ENCODE measurements at regions not wholly inside any gene's neighbourhood (a gene's known extent, or its start where the extent isn't known, plus 50 kb on each side); places are given as distances from the start of the nearest gene placed in this dataset.

- TF ChIP-seq ZFP37 (tag by site-specific recombination; IDR thresholded peaks at IDR 0.05) (no peak), CTCF (tag by site-specific recombination; IDR thresholded peaks at IDR 0.05) (no peak), ZNF280C (tag by site-specific recombination; IDR thresholded peaks at IDR 0.05) (no peak), ZNF10 (tag by site-specific recombination; IDR thresholded peaks at IDR 0.05) (no peak), ZBTB1 (tag by site-specific recombination; IDR thresholded peaks at IDR 0.05) (no peak), ZNF548 (tag by site-specific recombination; IDR thresholded peaks at IDR 0.05) (no peak), BCL6B (tag by site-specific recombination; IDR thresholded peaks at IDR 0.05) (no peak), ZBTB10 (tag by site-specific recombination; IDR thresholded peaks at IDR 0.05) (no peak), ZNF473 (tag by site-specific recombination; IDR thresholded peaks at IDR 0.05) (no peak), ZNF184 (tag by site-specific recombination; IDR thresholded peaks at IDR 0.05) (no peak)
Observed at GRCh38 chr9:82670726-82671125, 392.2 kb downstream of the RASEF start.
